HEK293 (cell line): ENCODE measurements at regions not wholly inside any gene's neighbourhood (a gene's known extent, or its start where the extent isn't known, plus 50 kb on each side); places are given as distances from the start of the nearest gene placed in this dataset.

Source experiments
- BCL11A ChIP-seq: fragments of 450-650 bp; formaldehyde crosslinking; IDR thresholded peaks from 2 replicates; pipeline ENCODE4 v1.5.1; 2016; ENCODE audit warnings: low read depth, missing biosample characterization, missing genetic modification characterization
- CTCF ChIP-seq: fragments of 450-650 bp; formaldehyde crosslinking; IDR thresholded peaks from 2 replicates; pipeline ENCODE4 v1.5.1; 2016; ENCODE audit warnings: missing biosample characterization, missing genetic modification characterization

GRCh38 chr4:98786866-98787265, 128.5 kb upstream of the TSPAN5 start:
- TF ChIP-seq CTCF (tag by site-specific recombination): no peak
- no peak for TF ChIP-seq BCL11A (tag by site-specific recombination)
